GM12892 (cell line): ENCODE measurements at regions not wholly inside any gene's neighbourhood (a gene's known extent, or its start where the extent isn't known, plus 50 kb on each side); places are given as distances from the start of the nearest gene placed in this dataset.

Experiments used
- POLR2A ChIP-seq: IDR thresholded peaks from 2 replicates; pipeline ENCODE4 v1.6.1; 2011; ENCODE audit warnings: low read depth, low read length, control low read depth
- POLR2AphosphoS5 ChIP-seq: IDR thresholded peaks from 2 replicates; pipeline ENCODE4 v1.6.1; 2011; ENCODE audit warnings: low read depth, low read length, control low read depth
- TAF1 ChIP-seq: IDR thresholded peaks from 2 replicates; pipeline ENCODE4 v1.6.1; 2011; ENCODE audit warnings: low read depth, mild to moderate bottlenecking, control low read depth, low read length, borderline replicate concordance

- TF ChIP-seq POLR2A, result no peak
- no peak for TF ChIP-seq POLR2AphosphoS5
- TF ChIP-seq TAF1, result no peak
Measured at GRCh38 chr7:86372262-86372661, 271.4 kb upstream of the GRM3 start.
